ENCODE measurements at regions not wholly inside any gene's neighbourhood (a gene's known extent, or its start where the extent isn't known, plus 50 kb on each side); places are given as distances from the start of the nearest gene placed in this dataset.

GRCh38 chr22:49180683-49181024 lies 647.0 kb downstream of the BRD1 start:
- no peak for DNase-seq (ENCODE audit: low read depth)
- no peak for TF ChIP-seq CTCF (IDR thresholded peaks at IDR 0.05; ENCODE audit: low read depth, low read length, missing control alignments)
- H3K4me3 ChIP-seq (ENCODE audit: low read depth, low read length) = no peak overlapping the region

GRCh38 chr22:49179886-49180682 lies 647.6 kb downstream of the BRD1 start:
- no peak overlapping the region for H3K4me3 ChIP-seq (ENCODE audit: low read depth, low read length)
- no peak for DNase-seq (ENCODE audit: low read depth)
- TF ChIP-seq CTCF (IDR thresholded peaks at IDR 0.05; ENCODE audit: low read depth, low read length, missing control alignments) = no peak

- TF ChIP-seq CTCF (IDR thresholded peaks at IDR 0.05; ENCODE audit: low read depth, low read length, missing control alignments) = no peak
- H3K4me3 ChIP-seq (ENCODE audit: low read depth, low read length) = no peak overlapping the region
- no peak for DNase-seq (ENCODE audit: low read depth)
These were observed 648.5 kb downstream of the BRD1 start for GRCh38 chr22:49179175-49179574.

GRCh38 chr22:49178246-49179005 lies 649.2 kb downstream of the BRD1 start:
- DNase-seq (ENCODE audit: low read depth) = no peak
- no peak overlapping the region for H3K4me3 ChIP-seq (ENCODE audit: low read depth, low read length)
- TF ChIP-seq CTCF (IDR thresholded peaks at IDR 0.05; ENCODE audit: low read depth, low read length, missing control alignments) = no peak

- no peak for DNase-seq (ENCODE audit: low read depth)
These were observed 650.0 kb downstream of the BRD1 start for GRCh38 chr22:49177666-49178065.

GRCh38 chr22:49176956-49177355 lies 650.7 kb downstream of the BRD1 start:
- DNase-seq (ENCODE audit: low read depth) = no peak
- no peak for TF ChIP-seq CTCF (IDR thresholded peaks at IDR 0.05; ENCODE audit: low read depth, low read length, missing control alignments)
- H3K4me3 ChIP-seq (ENCODE audit: low read depth, low read length) = no peak overlapping the region

More at GRCh38 chr22:49177666-49178065, 650.0 kb downstream of the BRD1 start:
- no peak for TF ChIP-seq CTCF (IDR thresholded peaks at IDR 0.05; ENCODE audit: low read depth, low read length, missing control alignments)
- H3K4me3 ChIP-seq (ENCODE audit: low read depth, low read length) = no peak overlapping the region
